CD14-positive monocyte (primary cell): ENCODE measurements at regions not wholly inside any gene's neighbourhood (a gene's known extent, or its start where the extent isn't known, plus 50 kb on each side); places are given as distances from the start of the nearest gene placed in this dataset.

Experiments
- DNase-seq, 3 donors: peaks; one replicate each; pipeline ENCODE4 v3.0.0-alpha.2; 2011 to 2022
- H2AFZ ChIP-seq: 2 replicates; pipeline ENCODE4 v1.6.0; 2012; ENCODE audit warnings: mild to moderate bottlenecking, low read depth, low read length, inconsistent platforms; ENCODE audit not compliant: insufficient read depth, poor library complexity, severe bottlenecking
- H3K27ac ChIP-seq, 2 donors: 1 replicate in 1 of 2; 2 replicates in 1 of 2; pipeline ENCODE4 v1.5.1; 2012 to 2013; ENCODE audit warnings: low read length in 2 of 2, control low read depth in 1 of 2, inconsistent platforms in 1 of 2, low read depth in 1 of 2, mild to moderate bottlenecking in 1 of 2
- H3K27me3 ChIP-seq, 2 donors: one replicate each; pipeline versions ENCODE4 v1.6.0 to v1.6.1; 2011 to 2013; ENCODE audit warnings: low read length in 2 of 2; ENCODE audit not compliant: control insufficient read depth in 2 of 2, insufficient read depth in 2 of 2
- H3K36me3 ChIP-seq, 2 donors: replicated peaks in 1 of 2; 1 replicate in 1 of 2; 2 replicates in 1 of 2; pipeline versions ENCODE4 v1.5.1 to v1.6.1; 2012 to 2013; ENCODE audit warnings: low read length in 2 of 2, control low read depth in 1 of 2, inconsistent platforms in 1 of 2, mild to moderate bottlenecking in 1 of 2; ENCODE audit not compliant: insufficient read depth in 2 of 2, control insufficient read depth in 1 of 2
- H3K4me1 ChIP-seq, 2 donors: 1 replicate in 1 of 2; 2 replicates in 1 of 2; pipeline versions ENCODE4 v1.5.1 to v1.6.1; 2012 to 2013; ENCODE audit warnings: low read length in 2 of 2, control low read depth in 1 of 2, inconsistent platforms in 1 of 2, mild to moderate bottlenecking in 1 of 2, moderate library complexity in 1 of 2; ENCODE audit not compliant: insufficient read depth in 2 of 2, control insufficient read depth in 1 of 2
- H3K4me2 ChIP-seq: replicated peaks from 2 replicates; pipeline ENCODE3; 2012; ENCODE audit warnings: low read length, moderate library complexity, mild to moderate bottlenecking; ENCODE audit not compliant: poor library complexity, severe bottlenecking; ENCODE audit errors: extremely low read depth
- H3K4me3 ChIP-seq, 3 experiments: fragments of 200-600 bp in 1 of 3; sonication (generic) in 1 of 3; replicated peaks in 1 of 3; 1 replicate in 2 of 3; 2 replicates in 1 of 3; pipeline ENCODE4 v1.5.1; 2011 to 2013; ENCODE audit warnings: low read length in 3 of 3, mild to moderate bottlenecking in 3 of 3, control low read depth in 2 of 3, low read depth in 2 of 3, inconsistent platforms in 1 of 3, moderate library complexity in 1 of 3
- H3K79me2 ChIP-seq: 2 replicates; pipeline ENCODE4 v1.6.0; 2012; ENCODE audit warnings: mild to moderate bottlenecking, control low read depth, inconsistent platforms, low read length, moderate library complexity; ENCODE audit not compliant: insufficient read depth
- H3K9ac ChIP-seq: 2 replicates; pipeline ENCODE4 v1.6.0; 2017; ENCODE audit warnings: low read length, mild to moderate bottlenecking; ENCODE audit not compliant: insufficient read depth, poor library complexity, severe bottlenecking
- H3K9me3 ChIP-seq, 2 donors: replicated peaks in 1 of 2; 1 replicate in 1 of 2; 2 replicates in 1 of 2; pipeline versions ENCODE4 v1.5.1 to v1.6.1; 2012 to 2013; ENCODE audit warnings: low read length in 2 of 2, control low read depth in 1 of 2; ENCODE audit not compliant: control insufficient read depth in 1 of 2, insufficient read depth in 1 of 2
- H4K20me1 ChIP-seq: 2 replicates; pipeline ENCODE4 v1.6.0; 2012; ENCODE audit warnings: mild to moderate bottlenecking, low read length, control low read depth, moderate library complexity; ENCODE audit not compliant: insufficient read depth
- H3K27ac Mint-ChIP-seq, 7 donors: one replicate each; pipeline ENCODE4 v1.8.0; 2020; ENCODE audit warnings: mild to moderate bottlenecking in 7 of 7, mixed read lengths in 7 of 7, moderate library complexity in 6 of 7, inconsistent platforms in 2 of 7
- H3K27me3 Mint-ChIP-seq, 3 donors: one replicate each; pipeline ENCODE4 v1.8.0; 2021 to 2022; ENCODE audit warnings: low read depth in 3 of 3, mild to moderate bottlenecking in 3 of 3, mixed read lengths in 3 of 3, moderate library complexity in 3 of 3, inconsistent platforms in 1 of 3
- H3K36me3 Mint-ChIP-seq, 2 donors: one replicate each; pipeline ENCODE4 v1.8.0; 2020; ENCODE audit warnings: mixed read lengths in 2 of 2, inconsistent platforms in 1 of 2, mild to moderate bottlenecking in 1 of 2
- H3K4me1 Mint-ChIP-seq: one replicate; pipeline ENCODE4 v1.8.0; 2020; ENCODE audit warnings: mild to moderate bottlenecking, mixed read lengths
- H3K4me3 Mint-ChIP-seq, 2 donors: one replicate each; pipeline ENCODE4 v1.8.0; 2020; ENCODE audit warnings: mild to moderate bottlenecking in 2 of 2, mixed read lengths in 2 of 2, moderate library complexity in 1 of 2
- H3K9me3 Mint-ChIP-seq, 7 donors: one replicate each; pipeline ENCODE4 v1.8.0; 2020 to 2022; ENCODE audit warnings: mixed read lengths in 7 of 7, mild to moderate bottlenecking in 6 of 7, moderate library complexity in 6 of 7, inconsistent platforms in 2 of 7
- WGBS: methylation state at CpG from one replicate; pipeline ENCODE4 v1.1.5; 2013; ENCODE audit warnings: missing lambda C conversion rate; ENCODE audit not compliant: insufficient coverage; 5-methylcytosine and 5-hydroxymethylcytosine counted together
- intact Hi-C, 2 donors: fragments of 100-400 bp; cut with micrococcal nuclease; formaldehyde crosslinking; loops; one replicate each; pipeline versions ENCODE4 v1.15.0 to v1.15.1; 2023
- TF ChIP-seq, protein P1 (sequence below): fragments of 200-600 bp; IDR thresholded peaks from one replicate; pipeline ENCODE4 v1.8.0; 2022; ENCODE audit warnings: antibody characterized with exemption, mild to moderate bottlenecking

DNA sequence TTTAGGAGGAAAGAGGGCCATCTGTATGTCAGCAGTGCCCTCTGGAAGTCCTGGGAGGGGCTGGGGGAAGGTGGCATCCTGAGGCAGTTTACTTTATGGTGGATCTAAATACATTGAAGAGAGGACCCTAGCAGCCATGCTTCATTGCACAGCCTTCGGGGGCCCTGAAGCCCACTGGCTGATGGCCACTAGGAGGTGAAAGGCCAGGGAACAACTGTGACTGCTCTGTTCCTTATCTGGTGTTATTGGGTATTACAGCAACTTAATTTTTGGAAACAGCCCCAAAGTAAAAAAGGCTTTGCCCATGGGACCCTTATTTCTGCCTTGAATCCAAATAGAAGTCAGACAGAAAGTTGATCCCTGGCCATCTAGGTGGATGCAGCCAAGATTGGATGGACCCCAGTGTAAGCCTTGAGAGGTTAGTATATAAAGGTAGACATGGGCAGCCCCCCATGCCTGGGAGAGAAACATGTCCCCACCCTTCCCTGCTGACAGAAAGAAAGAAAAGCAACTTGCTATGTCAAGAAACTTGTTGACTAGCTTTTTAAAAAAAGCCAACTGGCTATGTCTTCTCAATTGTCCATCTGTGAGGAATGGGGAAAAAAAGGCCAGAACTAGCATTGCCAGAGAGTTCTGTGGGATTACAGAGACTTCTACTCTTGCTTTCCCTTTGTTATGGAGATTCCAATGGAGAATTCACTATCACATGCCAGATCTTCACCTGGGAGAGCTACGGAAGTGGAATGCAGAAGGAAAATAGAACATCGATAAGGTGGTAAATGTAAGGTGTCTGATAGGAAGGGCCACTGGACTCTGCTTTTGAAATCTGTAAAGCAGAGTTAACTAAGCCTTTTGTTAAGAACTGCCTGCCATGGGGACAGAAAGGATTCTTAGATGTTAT lies 58.6 kb upstream of the OSR1 start:
- peaks cover 0 to 3% of the 10 kb centered on the region in 2 donors for H3K9me3 ChIP-seq
- Mint-ChIP-seq H3K4me3 (no peak overlapping the region), H3K36me3 (no peaks in the 10 kb centered on the region), H3K9me3 (peaks cover 0 to 4% (median 0%) of the 10 kb centered on the region in 7 donors), H3K27ac (no peak overlapping the region), H3K27me3 (peaks cover 0 to 2% (median 0%) of the 10 kb centered on the region in 3 donors), H3K4me1 (no peaks in the 10 kb centered on the region)
- no peak overlapping the region for H3K4me3 ChIP-seq
- H3K9ac ChIP-seq = no peak overlapping the region
- no peak overlapping the region for H3K4me2 ChIP-seq
- 82% methylated on average over 3 of the region's 3 CpGs for WGBS
- no peaks in the 10 kb centered on the region for H3K27me3 ChIP-seq
- TF ChIP-seq, protein P1, sequence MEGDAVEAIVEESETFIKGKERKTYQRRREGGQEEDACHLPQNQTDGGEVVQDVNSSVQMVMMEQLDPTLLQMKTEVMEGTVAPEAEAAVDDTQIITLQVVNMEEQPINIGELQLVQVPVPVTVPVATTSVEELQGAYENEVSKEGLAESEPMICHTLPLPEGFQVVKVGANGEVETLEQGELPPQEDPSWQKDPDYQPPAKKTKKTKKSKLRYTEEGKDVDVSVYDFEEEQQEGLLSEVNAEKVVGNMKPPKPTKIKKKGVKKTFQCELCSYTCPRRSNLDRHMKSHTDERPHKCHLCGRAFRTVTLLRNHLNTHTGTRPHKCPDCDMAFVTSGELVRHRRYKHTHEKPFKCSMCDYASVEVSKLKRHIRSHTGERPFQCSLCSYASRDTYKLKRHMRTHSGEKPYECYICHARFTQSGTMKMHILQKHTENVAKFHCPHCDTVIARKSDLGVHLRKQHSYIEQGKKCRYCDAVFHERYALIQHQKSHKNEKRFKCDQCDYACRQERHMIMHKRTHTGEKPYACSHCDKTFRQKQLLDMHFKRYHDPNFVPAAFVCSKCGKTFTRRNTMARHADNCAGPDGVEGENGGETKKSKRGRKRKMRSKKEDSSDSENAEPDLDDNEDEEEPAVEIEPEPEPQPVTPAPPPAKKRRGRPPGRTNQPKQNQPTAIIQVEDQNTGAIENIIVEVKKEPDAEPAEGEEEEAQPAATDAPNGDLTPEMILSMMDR = no peak
- H4K20me1 ChIP-seq = no peaks in the 10 kb centered on the region
- no peaks in the 10 kb centered on the region for H3K36me3 ChIP-seq
- H2AFZ ChIP-seq = no peak overlapping the region
- H3K4me1 ChIP-seq = no peaks in the 10 kb centered on the region
- H3K79me2 ChIP-seq = no peaks in the 10 kb centered on the region
- no peak for DNase-seq
- intact Hi-C loops = no loop called here
- no peak overlapping the region for H3K27ac ChIP-seq

DNA sequence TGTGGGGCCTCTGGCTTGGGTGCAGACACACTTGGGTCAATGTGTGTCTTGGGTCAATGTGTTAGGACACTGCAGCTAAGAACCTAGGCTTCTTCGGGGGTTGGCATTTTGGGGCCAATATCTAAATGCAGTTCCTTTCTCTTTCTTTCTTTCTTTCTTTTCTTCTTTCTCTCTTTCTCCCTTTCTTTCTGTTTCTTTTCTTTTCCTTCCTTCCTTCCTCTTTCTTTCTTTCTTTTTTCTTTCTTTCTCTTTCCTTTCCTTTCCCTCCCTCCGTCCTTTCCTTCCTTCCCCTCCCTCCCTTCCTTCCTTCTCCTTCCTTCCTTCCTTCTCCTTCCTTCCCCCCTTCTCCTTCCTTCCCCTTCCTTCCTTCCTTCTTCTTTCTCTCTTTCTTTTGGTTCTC lies 57.7 kb upstream of the OSR1 start:
- H3K27ac ChIP-seq = no peak overlapping the region
- no peak overlapping the region for H3K4me3 Mint-ChIP-seq
- peaks cover 0 to 2% (median 0%) of the 10 kb centered on the region in 3 donors for H3K27me3 Mint-ChIP-seq
- H3K4me3 ChIP-seq = no peak overlapping the region
- no peak overlapping the region for H2AFZ ChIP-seq
- no peak overlapping the region for H3K9ac ChIP-seq
- H3K27me3 ChIP-seq = no peaks in the 10 kb centered on the region
- TF ChIP-seq, protein P1 = no peak
- H3K79me2 ChIP-seq = no peaks in the 10 kb centered on the region
- H3K27ac Mint-ChIP-seq = no peak overlapping the region
- H3K4me1 Mint-ChIP-seq = no peaks in the 10 kb centered on the region
- WGBS = 88% methylated on average over 2 of the region's 2 CpGs
- H3K4me1 ChIP-seq = no peaks in the 10 kb centered on the region
- H3K36me3 ChIP-seq = no peaks in the 10 kb centered on the region
- H3K9me3 ChIP-seq = peaks cover 0 to 3% of the 10 kb centered on the region in 2 donors
- no peak overlapping the region for H3K4me2 ChIP-seq
- peaks cover 0 to 4% (median 2%) of the 10 kb centered on the region in 7 donors for H3K9me3 Mint-ChIP-seq
- intact Hi-C loops = no loop called here
- H4K20me1 ChIP-seq = no peaks in the 10 kb centered on the region
- H3K36me3 Mint-ChIP-seq = no peaks in the 10 kb centered on the region
- no peak for DNase-seq
